ENCODE measurements at regions not wholly inside any gene's neighbourhood (a gene's known extent, or its start where the extent isn't known, plus 50 kb on each side); places are given as distances from the start of the nearest gene placed in this dataset.

- peaks cover 0 to 9% of the 10 kb centered on the region in 2 experiments; a peak in 3 of 5 replicates for H3K27me3 ChIP-seq (ENCODE audit: control insufficient read depth in 2 of 2, insufficient read depth in 2 of 2, low read length in 2 of 2)
- H3K9me3 ChIP-seq (replicated peaks; ENCODE audit: control insufficient read depth, insufficient read depth, low read depth, low read length) = no peaks in the 10 kb centered on the region
- no peak overlapping the region for H2AFZ ChIP-seq (ENCODE audit: low read depth, low read length)
- WGBS (ENCODE audit: insufficient coverage, low coverage, missing lambda C conversion rate) = 15% methylated on average over 2 of the region's 2 CpGs
- ChIA-PET POLR2A (interaction anchor here (0.7 to 1.0 kb wide), 2 partner anchors 14 to 148 kb away, joined by 3 to 6 read pairs; no protein-coding TSS in a partner anchor), CTCF (ENCODE audit: low intra/inter-chr PET ratio) (no interaction called here)
- ATAC-seq (no peak), FAIRE-seq (no peak), DNase-seq (ENCODE audit: extremely low read depth in 1 of 4, low spot score in 3 of 4) (no peak)
- intact Hi-C loops (cut with micrococcal nuclease) = no loop called here
- H4K20me1 ChIP-seq (replicated peaks; ENCODE audit: control insufficient read depth, insufficient read depth, low read length) = no peaks in the 10 kb centered on the region
- no peak overlapping the region for H3K27ac ChIP-seq (ENCODE audit: extremely low read depth, low read depth, low read length)
- H3K4me1 ChIP-seq (replicated peaks in 1 of 2; ENCODE audit: control insufficient read depth in 2 of 2, insufficient read depth in 2 of 2, low read length in 2 of 2) = no peaks in the 10 kb centered on the region; a peak in 1 of 5 replicates
- H3K9me1 ChIP-seq (ENCODE audit: control insufficient read depth, insufficient read depth, low read length) = no peaks in the 10 kb centered on the region
- H3K36me3 ChIP-seq (ENCODE audit: control insufficient read depth, insufficient read depth, low read length) = no peaks in the 10 kb centered on the region
- in situ Hi-C loops (cut with MboI) = no loop called here
- no peak for TF ChIP-seq POU5F1 (IDR thresholded peaks at IDR 0.05; ENCODE audit: borderline replicate concordance, low read depth, low read length, partially characterized antibody)
- no peak for TF ChIP-seq KAT2B (IDR thresholded peaks at IDR 0.05; ENCODE audit: low read depth, low read length)
- no peak for TF ChIP-seq BRCA1 (IDR thresholded peaks at IDR 0.05)
- no peak for TF ChIP-seq BRCA1 (CRISPR knock-in tag; IDR thresholded peaks at IDR 0.05)
- no peak for TF ChIP-seq KDM4B (IDR thresholded peaks at IDR 0.05; ENCODE audit: borderline replicate concordance in 2 of 2, low read depth in 1 of 2)
- TF ChIP-seq ZC3H4 (CRISPR knock-in tag; IDR thresholded peaks at IDR 0.05; ENCODE audit: borderline replicate concordance) = no peak
- no peak for TF ChIP-seq TOE1 (IDR thresholded peaks at IDR 0.05; ENCODE audit: borderline replicate concordance)
- TF ChIP-seq TOE1 (CRISPR knock-in tag; IDR thresholded peaks at IDR 0.05; ENCODE audit: borderline replicate concordance, low read depth) = no peak
- no peak for TF ChIP-seq HIVEP1 (CRISPR knock-in tag; IDR thresholded peaks at IDR 0.05)
- no peak for TF ChIP-seq CHAMP1 (IDR thresholded peaks at IDR 0.05)
- no peak for TF ChIP-seq CHD1 (IDR thresholded peaks at IDR 0.05; ENCODE audit: low read length)
- no peak for TF ChIP-seq KAT7 (CRISPR knock-in tag; IDR thresholded peaks at IDR 0.05; ENCODE audit: borderline replicate concordance)
- TF ChIP-seq SMC3 (conservative IDR thresholded peaks at IDR 0.05; ENCODE audit: insufficient read depth, low read depth, low read length) = no peak
- TF ChIP-seq EP400 (IDR thresholded peaks at IDR 0.05) = no peak
- no peak for TF ChIP-seq KHSRP (IDR thresholded peaks at IDR 0.05)
- H3K9ac ChIP-seq (ENCODE audit: insufficient read depth in 1 of 2, low read depth in 2 of 2, low read length in 2 of 2) = no peak overlapping the region
- no peak overlapping the region for H3K4me2 ChIP-seq (ENCODE audit: insufficient read depth, low read length)
- BruUV-seq (replicated peaks) = no TSS peak
- no peaks in the 10 kb centered on the region for H3K79me2 ChIP-seq (ENCODE audit: control insufficient read depth, insufficient read depth, low read length)
- H3K4me3 ChIP-seq = no peak overlapping the region
These were observed 137.6 kb upstream of the MAP3K1 start for GRCh38 chr5:56677690-56678305.

Measured in K562 (cell line).